WTC11 (cell line): ENCODE measurements at regions not wholly inside any gene's neighbourhood (a gene's known extent, or its start where the extent isn't known, plus 50 kb on each side); places are given as distances from the start of the nearest gene placed in this dataset.

Experiments
- ESRRA ChIP-seq: sonication (generic); formaldehyde crosslinking; IDR thresholded peaks from 2 replicates; pipeline ENCODE4 v1.8.1; 2022; ENCODE audit warnings: mild to moderate bottlenecking, missing genetic modification reagents, borderline replicate concordance
- MYBL2 ChIP-seq: sonication (generic); formaldehyde crosslinking; IDR thresholded peaks from 2 replicates; pipeline ENCODE4 v1.8.1; 2023; ENCODE audit warnings: mild to moderate bottlenecking, moderate library complexity, missing genetic modification reagents
- NFYB ChIP-seq: sonication (generic); formaldehyde crosslinking; conservative IDR thresholded peaks from 2 replicates; pipeline ENCODE4 v1.8.0; 2022; ENCODE audit warnings: low read depth, missing genetic modification reagents
- SMAD4 ChIP-seq: sonication (generic); formaldehyde crosslinking; IDR thresholded peaks from 2 replicates; pipeline ENCODE4 v1.8.0; 2022; ENCODE audit warnings: mild to moderate bottlenecking, missing genetic modification reagents
- ZNF263 ChIP-seq: sonication (generic); formaldehyde crosslinking; IDR thresholded peaks from 2 replicates; pipeline ENCODE4 v1.8.1; 2022; ENCODE audit warnings: low read depth, mild to moderate bottlenecking, moderate library complexity, missing genetic modification reagents
- ZNF317 ChIP-seq: sonication (generic); formaldehyde crosslinking; IDR thresholded peaks from 2 replicates; pipeline ENCODE4 v1.8.1; 2023; ENCODE audit warnings: low read depth, mild to moderate bottlenecking, moderate library complexity, missing genetic modification reagents, borderline replicate concordance
- TF ChIP-seq, protein P1 (sequence below): sonication (generic); formaldehyde crosslinking; IDR thresholded peaks from 2 replicates; pipeline ENCODE4 v1.8.0; 2022; ENCODE audit warnings: mild to moderate bottlenecking, missing genetic modification reagents
- TF ChIP-seq, protein P2 (sequence below): fragments of 200-600 bp; IDR thresholded peaks from 2 replicates; pipeline ENCODE4 v1.8.0; 2022; ENCODE audit warnings: antibody characterized with exemption
- TF ChIP-seq, protein P3 (sequence below): sonication (generic); formaldehyde crosslinking; IDR thresholded peaks from 2 replicates; pipeline ENCODE4 v1.8.1; 2022; ENCODE audit warnings: mild to moderate bottlenecking, moderate library complexity, missing genetic modification reagents
- TF ChIP-seq, protein P4 (sequence below): sonication (generic); formaldehyde crosslinking; IDR thresholded peaks from 2 replicates; pipeline ENCODE4 v1.8.0; 2022; ENCODE audit warnings: mild to moderate bottlenecking, missing genetic modification reagents
- TF ChIP-seq, protein P5 (sequence below): sonication (generic); formaldehyde crosslinking; IDR thresholded peaks from 2 replicates; pipeline ENCODE4 v1.8.1; 2022; ENCODE audit warnings: low read depth, missing genetic modification reagents, borderline replicate concordance
- TF ChIP-seq, protein P6 (sequence below): sonication (generic); formaldehyde crosslinking; IDR thresholded peaks from 2 replicates; pipeline ENCODE4 v1.8.1; 2023; ENCODE audit warnings: mild to moderate bottlenecking, moderate library complexity, missing genetic modification reagents

DNA sequence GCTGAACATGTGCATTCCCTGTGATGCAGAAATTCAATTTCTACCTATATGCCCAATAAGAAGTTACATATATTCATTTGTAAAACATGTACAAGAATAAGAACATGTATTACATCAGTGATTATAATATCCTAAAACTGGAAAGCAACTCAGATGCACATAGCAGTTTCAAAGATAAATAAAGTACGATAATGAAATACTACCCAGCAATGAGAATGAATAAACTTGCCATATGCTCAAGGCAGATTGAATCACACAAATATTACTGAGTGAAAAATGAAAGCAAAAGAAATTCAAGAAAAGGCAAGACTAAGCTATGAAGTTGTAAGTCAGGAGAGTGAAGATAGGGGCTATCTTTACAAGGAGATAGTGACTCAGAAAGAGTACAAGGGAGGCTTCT, 345.3 kb upstream of the OR4E1 start:
- TF ChIP-seq, protein P1, sequence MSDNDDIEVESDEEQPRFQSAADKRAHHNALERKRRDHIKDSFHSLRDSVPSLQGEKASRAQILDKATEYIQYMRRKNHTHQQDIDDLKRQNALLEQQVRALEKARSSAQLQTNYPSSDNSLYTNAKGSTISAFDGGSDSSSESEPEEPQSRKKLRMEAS, result no peak
- TF ChIP-seq, protein P2, sequence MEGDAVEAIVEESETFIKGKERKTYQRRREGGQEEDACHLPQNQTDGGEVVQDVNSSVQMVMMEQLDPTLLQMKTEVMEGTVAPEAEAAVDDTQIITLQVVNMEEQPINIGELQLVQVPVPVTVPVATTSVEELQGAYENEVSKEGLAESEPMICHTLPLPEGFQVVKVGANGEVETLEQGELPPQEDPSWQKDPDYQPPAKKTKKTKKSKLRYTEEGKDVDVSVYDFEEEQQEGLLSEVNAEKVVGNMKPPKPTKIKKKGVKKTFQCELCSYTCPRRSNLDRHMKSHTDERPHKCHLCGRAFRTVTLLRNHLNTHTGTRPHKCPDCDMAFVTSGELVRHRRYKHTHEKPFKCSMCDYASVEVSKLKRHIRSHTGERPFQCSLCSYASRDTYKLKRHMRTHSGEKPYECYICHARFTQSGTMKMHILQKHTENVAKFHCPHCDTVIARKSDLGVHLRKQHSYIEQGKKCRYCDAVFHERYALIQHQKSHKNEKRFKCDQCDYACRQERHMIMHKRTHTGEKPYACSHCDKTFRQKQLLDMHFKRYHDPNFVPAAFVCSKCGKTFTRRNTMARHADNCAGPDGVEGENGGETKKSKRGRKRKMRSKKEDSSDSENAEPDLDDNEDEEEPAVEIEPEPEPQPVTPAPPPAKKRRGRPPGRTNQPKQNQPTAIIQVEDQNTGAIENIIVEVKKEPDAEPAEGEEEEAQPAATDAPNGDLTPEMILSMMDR, result no peak
- TF ChIP-seq NFYB, result no peak
- TF ChIP-seq, protein P3, sequence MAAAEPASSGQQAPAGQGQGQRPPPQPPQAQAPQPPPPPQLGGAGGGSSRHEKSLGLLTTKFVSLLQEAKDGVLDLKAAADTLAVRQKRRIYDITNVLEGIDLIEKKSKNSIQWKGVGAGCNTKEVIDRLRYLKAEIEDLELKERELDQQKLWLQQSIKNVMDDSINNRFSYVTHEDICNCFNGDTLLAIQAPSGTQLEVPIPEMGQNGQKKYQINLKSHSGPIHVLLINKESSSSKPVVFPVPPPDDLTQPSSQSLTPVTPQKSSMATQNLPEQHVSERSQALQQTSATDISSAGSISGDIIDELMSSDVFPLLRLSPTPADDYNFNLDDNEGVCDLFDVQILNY (CRISPR knock-in tag), result no peak
- no peak for TF ChIP-seq ZNF263
- no peak for TF ChIP-seq SMAD4 (CRISPR knock-in tag)
- TF ChIP-seq ESRRA (CRISPR knock-in tag), result no peak
- TF ChIP-seq, protein P4, sequence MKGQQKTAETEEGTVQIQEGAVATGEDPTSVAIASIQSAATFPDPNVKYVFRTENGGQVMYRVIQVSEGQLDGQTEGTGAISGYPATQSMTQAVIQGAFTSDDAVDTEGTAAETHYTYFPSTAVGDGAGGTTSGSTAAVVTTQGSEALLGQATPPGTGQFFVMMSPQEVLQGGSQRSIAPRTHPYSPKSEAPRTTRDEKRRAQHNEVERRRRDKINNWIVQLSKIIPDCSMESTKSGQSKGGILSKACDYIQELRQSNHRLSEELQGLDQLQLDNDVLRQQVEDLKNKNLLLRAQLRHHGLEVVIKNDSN (CRISPR knock-in tag), result no peak
- TF ChIP-seq, protein P5, sequence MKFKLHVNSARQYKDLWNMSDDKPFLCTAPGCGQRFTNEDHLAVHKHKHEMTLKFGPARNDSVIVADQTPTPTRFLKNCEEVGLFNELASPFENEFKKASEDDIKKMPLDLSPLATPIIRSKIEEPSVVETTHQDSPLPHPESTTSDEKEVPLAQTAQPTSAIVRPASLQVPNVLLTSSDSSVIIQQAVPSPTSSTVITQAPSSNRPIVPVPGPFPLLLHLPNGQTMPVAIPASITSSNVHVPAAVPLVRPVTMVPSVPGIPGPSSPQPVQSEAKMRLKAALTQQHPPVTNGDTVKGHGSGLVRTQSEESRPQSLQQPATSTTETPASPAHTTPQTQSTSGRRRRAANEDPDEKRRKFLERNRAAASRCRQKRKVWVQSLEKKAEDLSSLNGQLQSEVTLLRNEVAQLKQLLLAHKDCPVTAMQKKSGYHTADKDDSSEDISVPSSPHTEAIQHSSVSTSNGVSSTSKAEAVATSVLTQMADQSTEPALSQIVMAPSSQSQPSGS (CRISPR knock-in tag), result no peak
- TF ChIP-seq, protein P6, sequence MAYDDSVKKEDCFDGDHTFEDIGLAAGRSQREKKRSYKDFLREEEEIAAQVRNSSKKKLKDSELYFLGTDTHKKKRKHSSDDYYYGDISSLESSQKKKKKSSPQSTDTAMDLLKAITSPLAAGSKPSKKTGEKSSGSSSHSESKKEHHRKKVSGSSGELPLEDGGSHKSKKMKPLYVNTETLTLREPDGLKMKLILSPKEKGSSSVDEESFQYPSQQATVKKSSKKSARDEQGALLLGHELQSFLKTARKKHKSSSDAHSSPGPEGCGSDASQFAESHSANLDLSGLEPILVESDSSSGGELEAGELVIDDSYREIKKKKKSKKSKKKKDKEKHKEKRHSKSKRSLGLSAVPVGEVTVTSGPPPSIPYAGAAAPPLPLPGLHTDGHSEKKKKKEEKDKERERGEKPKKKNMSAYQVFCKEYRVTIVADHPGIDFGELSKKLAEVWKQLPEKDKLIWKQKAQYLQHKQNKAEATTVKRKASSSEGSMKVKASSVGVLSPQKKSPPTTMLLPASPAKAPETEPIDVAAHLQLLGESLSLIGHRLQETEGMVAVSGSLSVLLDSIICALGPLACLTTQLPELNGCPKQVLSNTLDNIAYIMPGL (CRISPR knock-in tag), result no peak
- TF ChIP-seq MYBL2 (CRISPR knock-in tag), result no peak
- TF ChIP-seq ZNF317 (CRISPR knock-in tag), result no peak
